Left ventricle myocardium superior (tissue), 1 donor: ENCODE measurements at regions not wholly inside any gene's neighbourhood (a gene's known extent, or its start where the extent isn't known, plus 50 kb on each side); places are given as distances from the start of the nearest gene placed in this dataset.
A peak's percentile ranks its signal among the peaks of the same experiment; 100 is the strongest.
"Not testable (repeated sequence)": the region's sequence is repeated elsewhere in the genome, so short reads cannot be mapped to it uniquely, and the experiment has no call there.

Source experiments
- ATAC-seq: fragments of 200-7000 bp; cut with Tn5 transposase; one replicate; pipeline ENCODE4 v1.9.1; 2020; ENCODE audit warnings: mild to moderate bottlenecking, moderate library complexity
- DNase-seq: peaks from one replicate; pipeline ENCODE4 v3.0.0-alpha.2; 2020
- intact Hi-C: fragments of 100-400 bp; cut with micrococcal nuclease; formaldehyde crosslinking; loops from one replicate; pipeline ENCODE4 v1.11.0; 2022
- donor health status: DM: no; HTN: yes; CAD: no; lungs with severe emphysema.

GRCh38 chr22:15772337-15772736 lies 82.5 kb downstream of the POTEH start:
- ATAC-seq, intact Hi-C loops, DNase-seq: not testable (repeated sequence)

- intact Hi-C loops, DNase-seq, ATAC-seq: not testable (repeated sequence)
These were observed 85.3 kb downstream of the POTEH start for GRCh38 chr22:15775118-15775517.

DNA sequence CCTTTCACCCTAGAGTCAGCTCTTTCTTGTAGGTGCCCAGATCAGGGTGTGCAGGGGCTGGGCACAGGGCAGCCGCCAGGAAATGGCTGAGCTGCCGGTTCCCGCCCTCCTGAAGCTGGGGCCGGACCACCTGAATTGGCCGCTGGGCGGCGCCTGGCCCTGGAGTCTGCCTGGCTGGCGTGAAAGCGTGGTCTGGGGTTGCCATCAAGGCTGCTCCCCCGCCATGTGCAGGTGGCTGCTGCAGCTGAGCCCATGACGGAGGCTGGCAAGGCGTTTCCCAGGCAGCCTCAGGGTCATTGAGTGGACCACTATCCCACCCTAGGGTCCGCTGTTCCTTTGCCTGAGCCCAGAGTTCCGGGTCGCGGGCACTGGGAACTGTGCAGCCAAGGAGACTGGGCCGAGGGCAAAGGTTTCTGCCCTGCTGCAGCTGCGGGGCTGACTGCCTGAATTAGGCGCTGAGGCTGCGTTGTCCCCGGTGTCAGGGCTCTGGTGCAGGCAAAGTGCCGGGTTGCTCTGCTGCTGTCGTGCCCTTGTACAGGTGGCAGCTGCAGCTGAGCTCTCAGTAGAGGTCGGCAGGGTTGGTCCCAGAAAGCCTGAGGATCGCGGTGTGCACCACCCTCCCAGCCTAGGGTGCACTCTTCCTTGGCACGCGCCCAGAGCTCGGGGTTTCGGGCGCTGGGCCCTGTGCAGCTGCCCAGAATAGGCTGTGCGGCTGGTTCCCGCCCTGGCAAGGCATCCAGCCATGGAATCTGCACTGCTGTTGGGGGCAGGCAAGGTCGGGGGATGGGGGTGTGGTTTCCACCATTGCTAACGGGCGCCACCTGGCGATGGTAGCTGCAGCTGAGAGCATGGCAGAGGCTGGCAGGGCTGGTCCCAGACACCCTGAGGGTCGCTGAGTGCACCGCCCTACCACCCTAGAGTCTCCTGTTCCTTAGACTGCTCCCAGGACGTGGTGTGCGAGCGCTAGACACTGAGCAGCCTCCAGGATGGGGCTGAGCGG lies 86.1 kb downstream of the POTEH start:
- intact Hi-C loops, DNase-seq: not testable (repeated sequence)
- ATAC-seq = peak; percentile 41

- intact Hi-C loops, ATAC-seq, DNase-seq: not testable (repeated sequence)
These were observed 86.9 kb downstream of the POTEH start for GRCh38 chr22:15776727-15777126.

- intact Hi-C loops, DNase-seq, ATAC-seq: not testable (repeated sequence)
These were observed 87.3 kb downstream of the POTEH start for GRCh38 chr22:15777150-15777549.

- intact Hi-C loops = not testable (repeated sequence)
- peak; percentile 29 for ATAC-seq
These were observed 87.7 kb downstream of the POTEH start for GRCh38 chr22:15777557-15777956.

GRCh38 chr22:15778366-15778765 lies 88.5 kb downstream of the POTEH start:
- DNase-seq, intact Hi-C loops, ATAC-seq: not testable (repeated sequence)

More at GRCh38 chr22:15777557-15777956, 87.7 kb downstream of the POTEH start:
- DNase-seq = not testable (repeated sequence)

DNA sequence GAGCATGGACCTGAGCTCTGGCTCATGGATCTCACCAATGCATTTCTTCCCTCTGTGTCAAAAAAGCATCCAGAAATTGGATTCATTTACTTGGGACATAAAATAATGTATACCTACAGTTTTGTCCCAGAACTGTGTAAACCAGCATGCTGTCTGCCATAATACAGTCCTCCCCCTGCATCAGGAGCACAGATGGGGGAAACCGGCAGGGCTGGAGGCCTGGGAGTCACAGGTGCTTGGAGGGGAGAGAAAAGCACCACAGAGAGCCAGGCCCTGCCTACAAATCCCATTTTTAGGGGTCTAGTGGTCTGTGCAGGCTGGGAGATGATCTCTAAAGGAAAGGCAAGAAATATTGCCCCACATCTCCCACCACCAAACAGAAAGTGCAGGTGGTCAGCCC lies 91.8 kb downstream of the POTEH start:
- DNase-seq, intact Hi-C loops, ATAC-seq: not testable (repeated sequence)

DNA sequence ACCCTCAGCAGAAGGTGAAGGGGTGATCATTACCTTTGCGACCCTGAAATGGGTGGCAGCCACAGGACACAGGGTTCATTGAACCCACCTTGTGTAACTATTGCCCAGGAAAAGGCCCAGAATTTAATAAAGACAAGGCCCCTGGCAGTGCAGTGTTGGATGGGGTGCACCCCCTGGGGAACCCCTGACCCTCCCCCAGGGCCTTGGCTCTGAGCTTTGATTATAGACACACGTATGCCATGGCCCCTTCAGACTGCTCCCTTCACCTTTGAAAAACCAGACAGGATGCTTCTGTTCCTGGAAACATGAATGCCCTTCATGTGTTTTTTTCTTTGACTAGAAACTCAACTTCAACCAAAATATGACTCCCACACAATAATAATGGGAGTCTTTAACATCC lies 93.1 kb downstream of the POTEH start:
- ATAC-seq, DNase-seq, intact Hi-C loops: not testable (repeated sequence)

- DNase-seq, intact Hi-C loops: not testable (repeated sequence)
- ATAC-seq = peak; percentile 97
These were observed 94.7 kb downstream of the POTEH start for GRCh38 chr22:15784383-15785085.

- ATAC-seq, DNase-seq, intact Hi-C loops: not testable (repeated sequence)
These were observed 97.3 kb downstream of the POTEH start for GRCh38 chr22:15786942-15787733.

- DNase-seq, ATAC-seq, intact Hi-C loops: not testable (repeated sequence)
These were observed 101.7 kb downstream of the POTEH start for GRCh38 chr22:15791557-15791956.

DNA sequence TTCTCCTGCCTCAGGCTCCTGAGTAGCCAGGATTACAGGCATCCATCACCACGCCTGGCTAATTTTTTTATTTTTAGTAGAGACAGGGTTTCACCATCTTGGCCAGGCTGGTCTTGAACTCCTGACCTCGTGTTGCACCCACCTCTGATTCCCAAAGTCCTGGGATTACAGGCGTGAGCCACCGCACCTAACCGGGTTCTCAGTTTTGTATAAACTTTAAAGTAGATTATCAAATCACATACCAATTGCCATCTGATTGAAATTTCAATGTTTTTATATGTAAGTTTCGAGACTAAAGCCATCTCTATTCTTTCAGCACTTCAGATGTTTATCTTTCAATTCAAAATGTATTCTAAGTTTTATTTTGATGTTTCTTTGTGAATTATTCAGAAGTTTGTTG lies 110.1 kb downstream of the POTEH start:
- ATAC-seq, intact Hi-C loops, DNase-seq: not testable (repeated sequence)

- intact Hi-C loops, DNase-seq, ATAC-seq: not testable (repeated sequence)
These were observed 121.3 kb downstream of the POTEH start for GRCh38 chr22:15811141-15811540.

- DNase-seq, ATAC-seq, intact Hi-C loops: not testable (repeated sequence)
These were observed 126.0 kb downstream of the POTEH start for GRCh38 chr22:15815783-15816182.

DNA sequence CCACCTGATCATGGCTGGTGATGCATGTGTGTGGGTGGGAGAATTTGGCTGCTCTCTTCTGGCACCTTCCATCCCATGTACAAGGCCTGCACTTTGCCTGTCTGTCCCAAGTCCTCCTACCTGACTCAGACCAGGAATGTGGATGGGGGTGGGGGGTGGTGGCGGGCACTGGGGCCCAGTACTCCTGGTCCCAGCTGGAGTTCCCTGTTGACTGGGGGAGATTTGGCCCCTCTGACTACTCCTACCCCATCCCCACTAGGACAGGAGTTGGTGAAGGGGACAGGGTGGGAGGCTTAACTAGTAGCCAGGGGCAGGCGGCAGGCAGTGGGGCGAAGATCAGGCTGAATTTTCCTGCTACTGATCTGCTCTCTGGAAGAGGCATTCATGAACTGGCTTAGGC lies 126.6 kb downstream of the POTEH start:
- not testable (repeated sequence) for ATAC-seq, DNase-seq

DNA sequence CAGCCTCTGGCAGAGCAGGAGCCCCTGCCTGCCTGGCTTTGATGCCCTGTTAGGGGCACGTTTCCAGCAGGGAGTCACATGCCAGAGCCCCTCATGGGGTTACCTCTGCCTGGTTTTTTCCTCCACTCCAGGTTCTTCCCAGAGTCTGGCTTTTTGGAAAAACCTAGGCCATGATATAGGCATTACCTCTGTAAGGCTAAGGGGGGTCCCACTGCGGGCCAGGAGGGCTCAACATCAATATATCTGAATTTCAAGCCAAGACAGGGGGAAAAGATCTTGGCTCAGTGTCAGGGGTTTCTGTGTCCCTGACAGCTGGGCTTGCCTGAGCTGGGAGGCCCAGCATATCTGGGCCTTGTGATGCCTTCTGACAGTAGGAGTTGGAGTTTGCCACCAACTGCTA lies 127.4 kb downstream of the POTEH start:
- ATAC-seq, intact Hi-C loops, DNase-seq: not testable (repeated sequence)

More for the DNA sequence above, 126.6 kb downstream of the POTEH start:
- intact Hi-C loops = not testable (repeated sequence)

DNA sequence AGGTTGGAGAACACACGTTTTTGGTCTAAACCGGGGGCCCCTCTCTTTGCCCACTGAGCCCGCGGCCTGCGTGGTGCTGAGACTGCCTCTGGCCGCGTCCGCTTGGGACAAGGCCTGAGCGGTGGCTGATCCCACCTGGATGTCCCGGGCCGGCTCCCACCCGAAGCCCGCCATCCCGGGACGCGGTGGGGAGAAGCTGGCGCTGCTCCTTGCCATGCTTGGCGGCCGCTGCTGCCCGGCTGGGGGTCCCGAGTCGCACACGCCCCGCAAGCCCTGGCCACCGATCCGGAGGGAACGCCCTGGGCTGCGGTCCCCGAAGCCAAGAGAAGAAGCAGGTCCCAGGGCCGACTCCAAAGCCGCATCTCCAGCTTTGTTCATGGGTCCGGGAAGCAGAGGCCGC lies 130.1 kb downstream of the POTEH start:
- DNase-seq, intact Hi-C loops, ATAC-seq: not testable (repeated sequence)

- intact Hi-C loops, ATAC-seq, DNase-seq: not testable (repeated sequence)
These were observed 131.3 kb downstream of the POTEH start for GRCh38 chr22:15821088-15821487.
